ENCODE measurements at regions not wholly inside any gene's neighbourhood (a gene's known extent, or its start where the extent isn't known, plus 50 kb on each side); places are given as distances from the start of the nearest gene placed in this dataset.

DNA sequence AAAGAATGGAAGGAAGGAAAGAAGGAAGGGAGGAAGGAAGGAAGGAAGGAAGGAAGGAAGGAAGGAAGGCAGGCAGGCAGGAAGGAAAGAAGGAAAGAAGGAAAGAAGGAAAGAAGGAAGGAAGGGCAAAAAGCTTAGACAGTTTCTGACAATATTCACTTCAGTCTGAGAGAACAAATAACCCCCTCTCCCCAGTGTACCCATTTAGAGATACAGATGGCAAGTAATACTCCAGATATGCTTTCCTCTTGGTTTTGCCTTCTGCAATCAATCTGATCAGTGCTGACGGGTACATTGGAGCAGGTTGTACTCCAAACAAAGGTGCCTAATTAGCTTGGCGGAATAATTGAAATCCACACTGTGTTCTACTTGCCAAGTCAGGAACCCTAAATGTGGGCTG lies 534.6 kb upstream of the TMEFF2 start:
- Histone ChIP-seq H3K27me3 (ENCODE audit: insufficient read depth, poor library complexity, severe bottlenecking) (no peaks in the 10 kb centered on the region), H3K9me3 (ENCODE audit: severe bottlenecking) (no peaks in the 10 kb centered on the region), H3K4me1 (ENCODE audit: insufficient read depth, poor library complexity, severe bottlenecking) (no peaks in the 10 kb centered on the region), H3K27ac (ENCODE audit: poor library complexity, severe bottlenecking) (no peak overlapping the region), H3K4me3 (ENCODE audit: severe bottlenecking) (no peak overlapping the region), H3K36me3 (ENCODE audit: low read depth) (no peaks in the 10 kb centered on the region)
- ATAC-seq (ENCODE audit: low read depth) (no peak), DNase-seq (ENCODE audit: low spot score) (no peak)
- no peak for TF ChIP-seq CTCF (IDR thresholded peaks at IDR 0.05; ENCODE audit: poor library complexity, severe bottlenecking)

- DNase-seq (ENCODE audit: low spot score) (no peak), ATAC-seq (ENCODE audit: low read depth) (no peak)
- Histone ChIP-seq H3K27me3 (ENCODE audit: insufficient read depth, poor library complexity, severe bottlenecking) (no peaks in the 10 kb centered on the region), H3K36me3 (ENCODE audit: low read depth) (no peaks in the 10 kb centered on the region), H3K27ac (ENCODE audit: poor library complexity, severe bottlenecking) (no peak overlapping the region), H3K4me3 (ENCODE audit: severe bottlenecking) (no peak overlapping the region), H3K9me3 (ENCODE audit: severe bottlenecking) (no peaks in the 10 kb centered on the region), H3K4me1 (ENCODE audit: insufficient read depth, poor library complexity, severe bottlenecking) (no peaks in the 10 kb centered on the region)
- TF ChIP-seq CTCF (IDR thresholded peaks at IDR 0.05; ENCODE audit: poor library complexity, severe bottlenecking): no peak
These were observed 531.3 kb upstream of the TMEFF2 start for GRCh38 chr2:192725991-192726390.

DNA sequence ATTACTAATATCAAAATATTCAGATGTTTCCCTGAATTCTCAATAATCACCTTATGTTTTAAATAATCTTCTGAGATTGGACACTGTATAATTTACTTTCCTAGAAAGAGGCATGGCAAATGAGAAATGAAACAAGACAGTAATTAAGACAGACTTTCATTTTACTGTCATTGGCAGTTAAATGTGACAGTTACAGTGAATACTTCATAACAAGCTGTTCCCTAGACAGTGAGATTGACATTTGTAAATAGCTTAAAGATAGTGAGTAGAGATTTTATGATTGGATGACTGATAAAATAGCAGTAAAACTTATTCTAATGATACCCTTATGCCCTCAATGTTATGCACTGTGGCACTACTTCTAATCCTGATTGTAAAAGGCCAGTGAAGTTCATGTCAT lies 524.9 kb upstream of the TMEFF2 start:
- TF ChIP-seq CTCF (IDR thresholded peaks at IDR 0.05; ENCODE audit: poor library complexity, severe bottlenecking): no peak
- no peak for DNase-seq (ENCODE audit: low spot score)

GRCh38 chr2:192718340-192718739 lies 523.6 kb upstream of the TMEFF2 start:
- H3K27me3 ChIP-seq (ENCODE audit: insufficient read depth, poor library complexity, severe bottlenecking): no peaks in the 10 kb centered on the region
- TF ChIP-seq CTCF (IDR thresholded peaks at IDR 0.05; ENCODE audit: poor library complexity, severe bottlenecking): no peak
- no peak overlapping the region for H3K27ac ChIP-seq (ENCODE audit: poor library complexity, severe bottlenecking)
- H3K36me3 ChIP-seq (ENCODE audit: low read depth): no peaks in the 10 kb centered on the region
- no peak for DNase-seq (ENCODE audit: low spot score)
- no peak for ATAC-seq (ENCODE audit: low read depth)
- no peaks in the 10 kb centered on the region for H3K9me3 ChIP-seq (ENCODE audit: severe bottlenecking)
- H3K4me1 ChIP-seq (ENCODE audit: insufficient read depth, poor library complexity, severe bottlenecking): no peaks in the 10 kb centered on the region
- no peak overlapping the region for H3K4me3 ChIP-seq (ENCODE audit: severe bottlenecking)

More for the DNA sequence above, 524.9 kb upstream of the TMEFF2 start:
- H3K4me1 ChIP-seq (ENCODE audit: insufficient read depth, poor library complexity, severe bottlenecking): no peaks in the 10 kb centered on the region
- H3K9me3 ChIP-seq (ENCODE audit: severe bottlenecking): no peaks in the 10 kb centered on the region
- no peaks in the 10 kb centered on the region for H3K36me3 ChIP-seq (ENCODE audit: low read depth)
- no peak overlapping the region for H3K4me3 ChIP-seq (ENCODE audit: severe bottlenecking)
- no peak overlapping the region for H3K27ac ChIP-seq (ENCODE audit: poor library complexity, severe bottlenecking)
- no peaks in the 10 kb centered on the region for H3K27me3 ChIP-seq (ENCODE audit: insufficient read depth, poor library complexity, severe bottlenecking)
- ATAC-seq (ENCODE audit: low read depth): no peak

- Histone ChIP-seq H3K27me3 (ENCODE audit: insufficient read depth, poor library complexity, severe bottlenecking) (no peaks in the 10 kb centered on the region), H3K9me3 (ENCODE audit: severe bottlenecking) (no peaks in the 10 kb centered on the region), H3K27ac (ENCODE audit: poor library complexity, severe bottlenecking) (no peak overlapping the region), H3K36me3 (ENCODE audit: low read depth) (no peaks in the 10 kb centered on the region), H3K4me1 (ENCODE audit: insufficient read depth, poor library complexity, severe bottlenecking) (peaks cover 7% of the 10 kb centered on the region), H3K4me3 (ENCODE audit: severe bottlenecking) (no peak overlapping the region)
- no peak for TF ChIP-seq CTCF (IDR thresholded peaks at IDR 0.05; ENCODE audit: poor library complexity, severe bottlenecking)
- ATAC-seq (ENCODE audit: low read depth) (peak; percentile 46; the same call in 2 of the 3 replicates), DNase-seq (ENCODE audit: low spot score) (no peak)
These were observed 506.2 kb upstream of the TMEFF2 start for GRCh38 chr2:192700934-192701333.
